ENCODE measurements at regions not wholly inside any gene's neighbourhood (a gene's known extent, or its start where the extent isn't known, plus 50 kb on each side); places are given as distances from the start of the nearest gene placed in this dataset.

DNA sequence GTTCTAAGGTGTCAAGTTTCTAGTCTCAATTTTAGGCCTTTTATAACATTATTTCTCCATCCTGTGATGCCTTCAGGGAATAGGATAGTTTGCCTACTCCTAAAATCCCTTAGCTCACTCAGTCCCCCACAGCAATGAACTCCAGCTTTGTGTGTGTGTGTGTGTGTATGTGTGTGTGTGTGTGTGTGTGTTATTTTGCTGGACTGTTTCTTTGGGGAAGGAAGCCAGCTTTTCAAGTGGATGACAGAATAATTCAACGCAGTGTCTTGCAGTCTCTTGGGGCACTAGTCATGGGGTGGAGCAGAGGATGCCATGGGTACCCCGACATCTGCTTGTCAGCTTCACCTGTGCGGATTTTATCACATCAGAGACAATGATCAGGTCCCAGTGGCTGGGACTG, 262.8 kb upstream of the DAPK1 start:
- H3K4me3 ChIP-seq (replicated peaks; ENCODE audit: low read depth, low read length): no peak overlapping the region
- DNase-seq (ENCODE audit: extremely low read depth, low read depth): no peak
- TF ChIP-seq, protein P1, sequence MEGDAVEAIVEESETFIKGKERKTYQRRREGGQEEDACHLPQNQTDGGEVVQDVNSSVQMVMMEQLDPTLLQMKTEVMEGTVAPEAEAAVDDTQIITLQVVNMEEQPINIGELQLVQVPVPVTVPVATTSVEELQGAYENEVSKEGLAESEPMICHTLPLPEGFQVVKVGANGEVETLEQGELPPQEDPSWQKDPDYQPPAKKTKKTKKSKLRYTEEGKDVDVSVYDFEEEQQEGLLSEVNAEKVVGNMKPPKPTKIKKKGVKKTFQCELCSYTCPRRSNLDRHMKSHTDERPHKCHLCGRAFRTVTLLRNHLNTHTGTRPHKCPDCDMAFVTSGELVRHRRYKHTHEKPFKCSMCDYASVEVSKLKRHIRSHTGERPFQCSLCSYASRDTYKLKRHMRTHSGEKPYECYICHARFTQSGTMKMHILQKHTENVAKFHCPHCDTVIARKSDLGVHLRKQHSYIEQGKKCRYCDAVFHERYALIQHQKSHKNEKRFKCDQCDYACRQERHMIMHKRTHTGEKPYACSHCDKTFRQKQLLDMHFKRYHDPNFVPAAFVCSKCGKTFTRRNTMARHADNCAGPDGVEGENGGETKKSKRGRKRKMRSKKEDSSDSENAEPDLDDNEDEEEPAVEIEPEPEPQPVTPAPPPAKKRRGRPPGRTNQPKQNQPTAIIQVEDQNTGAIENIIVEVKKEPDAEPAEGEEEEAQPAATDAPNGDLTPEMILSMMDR (IDR thresholded peaks at IDR 0.05; ENCODE audit: low read depth, low read length, missing control alignments): no peak

DNA sequence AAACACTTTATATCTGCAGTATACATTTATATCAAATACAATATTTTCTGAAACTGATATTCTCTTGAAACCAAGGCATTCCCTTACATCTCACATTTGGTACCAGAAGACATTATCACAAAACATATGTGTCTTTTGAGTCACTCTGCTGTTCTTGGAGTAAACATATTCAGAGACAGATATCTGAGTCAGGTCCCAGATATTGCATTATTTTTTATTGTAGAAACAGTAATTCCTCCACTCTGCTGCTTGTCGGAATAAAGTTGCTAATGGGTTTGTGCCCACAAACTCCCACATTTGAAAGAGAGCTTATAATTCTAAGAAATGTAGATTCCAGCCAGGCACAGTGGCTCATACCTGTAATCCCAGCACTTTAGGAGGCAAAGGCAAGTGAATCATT, 261.1 kb upstream of the DAPK1 start:
- no peak overlapping the region for H3K4me3 ChIP-seq (replicated peaks; ENCODE audit: low read depth, low read length)
- no peak for DNase-seq (ENCODE audit: extremely low read depth, low read depth)
- TF ChIP-seq, protein P1 (IDR thresholded peaks at IDR 0.05; ENCODE audit: low read depth, low read length, missing control alignments): no peak

DNA sequence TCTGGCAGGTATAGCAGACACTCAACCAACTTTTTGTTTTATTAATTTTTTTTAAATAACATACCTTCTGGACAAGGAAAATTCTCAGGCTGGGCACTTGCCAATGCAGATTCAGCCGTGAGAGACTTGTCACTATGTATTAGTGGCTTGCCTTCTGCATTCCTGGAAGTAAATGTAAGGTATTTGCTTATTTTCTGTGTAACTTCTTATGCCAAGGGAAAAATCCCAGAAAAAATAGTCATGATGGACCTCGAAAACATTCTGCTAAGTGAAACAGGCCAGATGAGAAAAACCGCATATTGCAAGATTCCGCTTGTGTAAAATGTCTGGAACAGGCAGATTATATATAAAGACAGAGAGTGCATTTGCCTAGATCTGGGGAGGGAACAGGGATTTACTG, 260.3 kb upstream of the DAPK1 start:
- no peak overlapping the region for H3K4me3 ChIP-seq (replicated peaks; ENCODE audit: low read depth, low read length)
- DNase-seq (ENCODE audit: extremely low read depth, low read depth): no peak
- TF ChIP-seq, protein P1 (IDR thresholded peaks at IDR 0.05; ENCODE audit: low read depth, low read length, missing control alignments): no peak

GRCh38 chr9:87238545-87238944, 259.1 kb upstream of the DAPK1 start:
- H3K4me3 ChIP-seq (replicated peaks; ENCODE audit: low read depth, low read length): no peak overlapping the region
- no peak for DNase-seq (ENCODE audit: extremely low read depth, low read depth)
- TF ChIP-seq, protein P1 (IDR thresholded peaks at IDR 0.05; ENCODE audit: low read depth, low read length, missing control alignments): no peak

DNA sequence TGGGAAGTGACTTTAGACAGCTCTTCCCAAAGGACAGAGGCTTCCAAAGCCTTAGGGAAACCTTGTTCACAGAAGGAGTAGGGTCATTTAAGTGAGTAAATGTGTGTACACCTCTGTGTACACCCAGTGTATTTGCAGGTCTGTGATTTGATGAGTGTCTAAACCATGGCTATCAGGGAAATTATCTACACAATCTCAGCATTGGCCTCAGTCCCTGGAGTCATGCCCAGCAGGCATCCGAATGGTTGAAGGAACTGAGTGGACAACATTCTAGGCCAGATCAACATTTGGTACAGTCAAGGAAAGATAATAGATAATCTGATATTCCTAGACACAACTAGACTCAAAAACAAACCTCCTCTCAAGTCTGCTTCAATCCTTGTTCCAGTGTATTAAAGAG, 258.4 kb upstream of the DAPK1 start:
- DNase-seq (ENCODE audit: extremely low read depth, low read depth): no peak
- TF ChIP-seq, protein P1 (IDR thresholded peaks at IDR 0.05; ENCODE audit: low read depth, low read length, missing control alignments): no peak
- no peak overlapping the region for H3K4me3 ChIP-seq (replicated peaks; ENCODE audit: low read depth, low read length)

GRCh38 chr9:87243602-87244001, 254.1 kb upstream of the DAPK1 start:
- H3K4me3 ChIP-seq (replicated peaks; ENCODE audit: low read depth, low read length): no peak overlapping the region
- TF ChIP-seq, protein P1 (IDR thresholded peaks at IDR 0.05; ENCODE audit: low read depth, low read length, missing control alignments): no peak
- DNase-seq (ENCODE audit: extremely low read depth, low read depth): no peak

DNA sequence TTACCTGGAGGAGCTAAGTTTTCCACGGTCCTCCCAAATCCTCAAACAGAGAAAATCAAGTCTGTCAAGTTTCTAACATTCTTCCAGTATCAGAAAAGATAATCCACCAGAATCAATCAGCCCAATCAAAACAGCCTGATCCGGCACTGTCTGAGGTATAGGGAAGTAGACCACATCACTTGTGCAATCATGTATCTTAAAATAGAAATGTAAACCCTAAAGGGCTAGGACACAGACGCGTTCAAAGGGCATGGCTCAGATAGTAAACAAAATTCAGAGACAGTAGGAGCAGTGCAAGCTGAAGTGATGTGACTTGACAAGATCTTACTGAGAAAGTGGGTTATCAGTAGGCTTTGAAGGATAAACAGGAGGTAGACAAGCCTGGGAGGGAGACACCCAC, 252.4 kb upstream of the DAPK1 start:
- TF ChIP-seq, protein P1 (IDR thresholded peaks at IDR 0.05; ENCODE audit: low read depth, low read length, missing control alignments): no peak
- no peak for DNase-seq (ENCODE audit: extremely low read depth, low read depth)

More for the DNA sequence above, 252.4 kb upstream of the DAPK1 start:
- no peak overlapping the region for H3K4me3 ChIP-seq (replicated peaks; ENCODE audit: low read depth, low read length)

Measured in HFF-Myc (cell line).